Mucosa of descending colon (tissue), 3 donors: ENCODE measurements at regions not wholly inside any gene's neighbourhood (a gene's known extent, or its start where the extent isn't known, plus 50 kb on each side); places are given as distances from the start of the nearest gene placed in this dataset.

Source experiments
- ATAC-seq: fragments of 200-7000 bp; cut with Tn5 transposase; one replicate; pipeline ENCODE4 v1.9.1; 2020; ENCODE audit warnings: mild to moderate bottlenecking, moderate library complexity
- DNase-seq, 3 donors: peaks; one replicate each; pipeline ENCODE4 v3.0.0-alpha.2; 2020
- H3K36me3 ChIP-seq: fragments of 200-600 bp; one replicate; pipeline ENCODE4 v1.8.0; 2021; ENCODE audit warnings: low read depth, mild to moderate bottlenecking
- H3K4me1 ChIP-seq: fragments of 200-600 bp; one replicate; pipeline ENCODE4 v1.8.0; 2021; ENCODE audit warnings: low read depth, mild to moderate bottlenecking
- H3K4me3 ChIP-seq: fragments of 200-600 bp; one replicate; pipeline ENCODE4 v1.8.0; 2021; ENCODE audit warnings: mild to moderate bottlenecking
- H3K9me3 ChIP-seq: fragments of 200-600 bp; one replicate; pipeline ENCODE4 v1.8.0; 2021; ENCODE audit warnings: mild to moderate bottlenecking
- CTCF ChIP-seq: fragments of 200-600 bp; IDR thresholded peaks from one replicate; pipeline ENCODE4 v1.8.0; 2022; ENCODE audit warnings: antibody characterized with exemption, mild to moderate bottlenecking
- intact Hi-C, 2 donors: fragments of 100-400 bp; cut with DNase I in 1 of 2; cut with micrococcal nuclease in 1 of 2; formaldehyde crosslinking; loops; one replicate each; pipeline versions ENCODE4 v1.11.0 to v1.11.1; 2022; cut with DNase I, micrococcal nuclease
- donor health status: DM: no; HTN: no; CAD: no; lungs with moderate emphysema.
- donor health status: DM: no; HTN: no; CAD: no.
- donor health status: DM: no; HTN: yes; CAD: no.

- Histone ChIP-seq H3K36me3 (no peaks in the 10 kb centered on the region), H3K4me1 (no peaks in the 10 kb centered on the region), H3K4me3 (no peak overlapping the region), H3K9me3 (peaks cover 22% of the 10 kb centered on the region)
- intact Hi-C loops = no loop called here
- ATAC-seq (no peak), DNase-seq (no peak)
- TF ChIP-seq CTCF = no peak
These were observed 281.0 kb downstream of the OXSM start for GRCh38 chr3:26070854-26071253.

- Histone ChIP-seq H3K4me3 (no peak overlapping the region), H3K4me1 (no peaks in the 10 kb centered on the region)
- intact Hi-C loops = no loop called here
These were observed 284.2 kb downstream of the OXSM start for GRCh38 chr3:26074080-26074479.

GRCh38 chr3:26078539-26078938 is 288.6 kb downstream of the OXSM start:
- Histone ChIP-seq H3K36me3 (no peaks in the 10 kb centered on the region), H3K9me3 (no peaks in the 10 kb centered on the region), H3K4me3 (no peak overlapping the region), H3K4me1 (no peaks in the 10 kb centered on the region)
- intact Hi-C loops = no loop called here
- no peak for TF ChIP-seq CTCF
- ATAC-seq = no peak
- no peak for DNase-seq

More at GRCh38 chr3:26074080-26074479, 284.2 kb downstream of the OXSM start:
- no peak for ATAC-seq
- TF ChIP-seq CTCF = no peak
- no peak for DNase-seq
- peaks cover 15% of the 10 kb centered on the region for H3K9me3 ChIP-seq
- H3K36me3 ChIP-seq = no peaks in the 10 kb centered on the region

- intact Hi-C loops = no loop called here
- ATAC-seq = no peak
These were observed 291.3 kb downstream of the OXSM start for GRCh38 chr3:26081166-26081565.

GRCh38 chr3:26081806-26082205 is 291.9 kb downstream of the OXSM start:
- no peak overlapping the region for H3K4me3 ChIP-seq
- intact Hi-C loops = no loop called here
- H3K4me1 ChIP-seq = no peaks in the 10 kb centered on the region
- peaks cover 10% of the 10 kb centered on the region for H3K9me3 ChIP-seq
- no peak for DNase-seq
- TF ChIP-seq CTCF = no peak
- no peak for ATAC-seq
- no peaks in the 10 kb centered on the region for H3K36me3 ChIP-seq

More at GRCh38 chr3:26081166-26081565, 291.3 kb downstream of the OXSM start:
- H3K4me1 ChIP-seq = no peaks in the 10 kb centered on the region
- no peak for DNase-seq
- peaks cover 7% of the 10 kb centered on the region for H3K9me3 ChIP-seq
- no peaks in the 10 kb centered on the region for H3K36me3 ChIP-seq
- TF ChIP-seq CTCF = no peak
- H3K4me3 ChIP-seq = no peak overlapping the region

- no peak for TF ChIP-seq CTCF
- H3K4me3 ChIP-seq = no peak overlapping the region
- intact Hi-C loops = no loop called here
- ATAC-seq = no peak
- H3K4me1 ChIP-seq = no peaks in the 10 kb centered on the region
- H3K9me3 ChIP-seq = peaks cover 21% of the 10 kb centered on the region
- H3K36me3 ChIP-seq = no peaks in the 10 kb centered on the region
- DNase-seq = no peak
These were observed 293.0 kb downstream of the OXSM start for GRCh38 chr3:26082911-26083310.
